ENCODE measurements at regions not wholly inside any gene's neighbourhood (a gene's known extent, or its start where the extent isn't known, plus 50 kb on each side); places are given as distances from the start of the nearest gene placed in this dataset.

- TF ChIP-seq CTCF (IDR thresholded peaks at IDR 0.05): no peak
- no peak for TF ChIP-seq POLR2A (IDR thresholded peaks at IDR 0.05)
- no peak overlapping the region for H3K4me3 ChIP-seq
- no peak for DNase-seq
Measured at GRCh38 chr11:116230438-116230837, 542.3 kb downstream of the BUD13 start.

GRCh38 chr11:116229236-116229970, 543.4 kb downstream of the BUD13 start:
- H3K4me1 ChIP-seq: no peaks in the 10 kb centered on the region
- no peaks in the 10 kb centered on the region for H3K36me3 ChIP-seq
- DNase-seq: no peak
- no peaks in the 10 kb centered on the region for H3K27me3 ChIP-seq
- no peak overlapping the region for H3K4me3 ChIP-seq
- H3K27ac ChIP-seq: no peak overlapping the region
- no peaks in the 10 kb centered on the region for H3K9me3 ChIP-seq
- no peak for TF ChIP-seq CTCF (IDR thresholded peaks at IDR 0.05)
- no peak for TF ChIP-seq POLR2A (IDR thresholded peaks at IDR 0.05)

More at GRCh38 chr11:116230438-116230837, 542.3 kb downstream of the BUD13 start:
- Histone ChIP-seq H3K36me3 (no peaks in the 10 kb centered on the region), H3K9me3 (no peaks in the 10 kb centered on the region), H3K4me1 (no peaks in the 10 kb centered on the region), H3K27ac (no peak overlapping the region), H3K27me3 (no peaks in the 10 kb centered on the region)

- H3K27ac ChIP-seq: no peak overlapping the region
- H3K4me1 ChIP-seq: no peaks in the 10 kb centered on the region
- H3K36me3 ChIP-seq: no peaks in the 10 kb centered on the region
- no peaks in the 10 kb centered on the region for H3K27me3 ChIP-seq
- no peaks in the 10 kb centered on the region for H3K9me3 ChIP-seq
- no peak overlapping the region for H3K4me3 ChIP-seq
- no peak for TF ChIP-seq CTCF (IDR thresholded peaks at IDR 0.05)
- no peak for TF ChIP-seq POLR2A (IDR thresholded peaks at IDR 0.05)
- no peak for DNase-seq
Measured at GRCh38 chr11:116226731-116227130, 546.1 kb downstream of the BUD13 start.

- H3K9me3 ChIP-seq: no peaks in the 10 kb centered on the region
- no peak overlapping the region for H3K27ac ChIP-seq
- no peaks in the 10 kb centered on the region for H3K27me3 ChIP-seq
- TF ChIP-seq CTCF (IDR thresholded peaks at IDR 0.05) (no peak), POLR2A (IDR thresholded peaks at IDR 0.05) (no peak)
- DNase-seq: no peak
- H3K4me1 ChIP-seq: no peaks in the 10 kb centered on the region
- H3K36me3 ChIP-seq: no peaks in the 10 kb centered on the region
- no peak overlapping the region for H3K4me3 ChIP-seq
Measured at GRCh38 chr11:116225784-116226585, 546.8 kb downstream of the BUD13 start.

GRCh38 chr11:116225236-116225635, 547.6 kb downstream of the BUD13 start:
- no peak overlapping the region for H3K27ac ChIP-seq
- no peaks in the 10 kb centered on the region for H3K4me1 ChIP-seq
- TF ChIP-seq POLR2A (IDR thresholded peaks at IDR 0.05): no peak
- TF ChIP-seq CTCF (IDR thresholded peaks at IDR 0.05): no peak

More at GRCh38 chr11:116225236-116225635, 547.6 kb downstream of the BUD13 start:
- no peak for DNase-seq
- Histone ChIP-seq H3K9me3 (no peaks in the 10 kb centered on the region), H3K36me3 (no peaks in the 10 kb centered on the region), H3K27me3 (no peaks in the 10 kb centered on the region), H3K4me3 (no peak overlapping the region)
